ENCODE measurements at regions not wholly inside any gene's neighbourhood (a gene's known extent, or its start where the extent isn't known, plus 50 kb on each side); places are given as distances from the start of the nearest gene placed in this dataset.
"Not testable (repeated sequence)": the region's sequence is repeated elsewhere in the genome, so short reads cannot be mapped to it uniquely, and the experiment has no call there.

GRCh38 chr3:6396631-6397030, 464.3 kb upstream of the GRM7 start:
- H3K27ac ChIP-seq, result no peak overlapping the region
- no peaks in the 10 kb centered on the region for H3K9me2 ChIP-seq (ENCODE audit: insufficient read depth)
- H3K4me3 ChIP-seq, result no peak overlapping the region
- no peaks in the 10 kb centered on the region for H3K9me3 ChIP-seq (ENCODE audit: insufficient read depth, low read depth)
- H3K4me1 ChIP-seq (replicated peaks; ENCODE audit: insufficient read depth), result no peaks in the 10 kb centered on the region
- no peak for TF ChIP-seq CTCF (conservative IDR thresholded peaks at IDR 0.05)
- no peak for TF ChIP-seq EZH2 (IDR thresholded peaks at IDR 0.05; ENCODE audit: low read depth)
- H2AFZ ChIP-seq, result no peak overlapping the region
- no TSS peak for BruUV-seq (replicated peaks)
- peaks cover 10% of the 10 kb centered on the region for H3K27me3 ChIP-seq (ENCODE audit: insufficient read depth, low read depth)
- intact Hi-C loops (cut with micrococcal nuclease; ENCODE audit: unreplicated experiment), result no loop called here
- H4K20me1 ChIP-seq (ENCODE audit: insufficient read depth), result no peaks in the 10 kb centered on the region
- ChIA-PET POLR2A (ENCODE audit: unreplicated experiment) (no interaction called here), CTCF (no interaction called here)
- no peaks in the 10 kb centered on the region for H3K79me2 ChIP-seq (ENCODE audit: low read depth)
- no peaks in the 10 kb centered on the region for H3K36me3 ChIP-seq (ENCODE audit: low read depth)
- DNase-seq, result no peak
- H3F3A ChIP-seq (ENCODE audit: insufficient read depth, low read depth), result no peaks in the 10 kb centered on the region
- H3K4me2 ChIP-seq, result no peak overlapping the region

- H3K36me3 ChIP-seq (ENCODE audit: low read depth); H3K4me2 ChIP-seq; H3K27me3 ChIP-seq (ENCODE audit: insufficient read depth, low read depth); H3K4me3 ChIP-seq; CTCF ChIA-PET; H3K9me2 ChIP-seq (ENCODE audit: insufficient read depth); H3K9me3 ChIP-seq (ENCODE audit: insufficient read depth, low read depth); POLR2A ChIA-PET (ENCODE audit: unreplicated experiment); H4K20me1 ChIP-seq (ENCODE audit: insufficient read depth); H2AFZ ChIP-seq; H3K4me1 ChIP-seq (replicated peaks; ENCODE audit: insufficient read depth); H3K27ac ChIP-seq; H3K79me2 ChIP-seq (ENCODE audit: low read depth); H3F3A ChIP-seq (ENCODE audit: insufficient read depth, low read depth); BruUV-seq (replicated peaks); DNase-seq: not testable (repeated sequence)
- intact Hi-C loops (cut with micrococcal nuclease; ENCODE audit: unreplicated experiment), result loop anchor here (5.0 kb wide), 1 partner anchor 310 kb away; no protein-coding TSS in a partner anchor
Measured at GRCh38 chr3:6402666-6403065, 458.2 kb upstream of the GRM7 start.

- not testable (repeated sequence) for H3K36me3 ChIP-seq (ENCODE audit: low read depth)
Measured at GRCh38 chr3:6406923-6407322, 454.0 kb upstream of the GRM7 start.

GRCh38 chr3:6416049-6416661, 444.8 kb upstream of the GRM7 start:
- no peaks in the 10 kb centered on the region for H3K79me2 ChIP-seq (ENCODE audit: low read depth)
- H3F3A ChIP-seq (ENCODE audit: insufficient read depth, low read depth), result no peaks in the 10 kb centered on the region
- ChIA-PET CTCF (no interaction called here), POLR2A (ENCODE audit: unreplicated experiment) (no interaction called here)
- H3K9me3 ChIP-seq (ENCODE audit: insufficient read depth, low read depth), result no peaks in the 10 kb centered on the region
- no peaks in the 10 kb centered on the region for H3K27me3 ChIP-seq (ENCODE audit: insufficient read depth, low read depth)
- intact Hi-C loops (cut with micrococcal nuclease; ENCODE audit: unreplicated experiment), result no loop called here
- H3K4me3 ChIP-seq, result no peak overlapping the region
- TF ChIP-seq EZH2 (IDR thresholded peaks at IDR 0.05; ENCODE audit: low read depth), result no peak
- no peak for TF ChIP-seq CTCF (conservative IDR thresholded peaks at IDR 0.05)
- H3K27ac ChIP-seq, result no peak overlapping the region
- H3K4me1 ChIP-seq (replicated peaks; ENCODE audit: insufficient read depth), result no peaks in the 10 kb centered on the region
- BruUV-seq (replicated peaks), result no TSS peak
- H3K4me2 ChIP-seq, result no peak overlapping the region
- no peaks in the 10 kb centered on the region for H3K36me3 ChIP-seq (ENCODE audit: low read depth)
- no peaks in the 10 kb centered on the region; the same call in 1 of the 2 replicates for H3K9me2 ChIP-seq (ENCODE audit: insufficient read depth)
- peaks cover 3% of the 10 kb centered on the region; the same call in 1 of the 2 replicates for H4K20me1 ChIP-seq (ENCODE audit: insufficient read depth)
- DNase-seq, result no peak
- no peak overlapping the region for H2AFZ ChIP-seq

More at GRCh38 chr3:6406923-6407322, 454.0 kb upstream of the GRM7 start:
- H3K27me3 ChIP-seq (ENCODE audit: insufficient read depth, low read depth); POLR2A ChIA-PET (ENCODE audit: unreplicated experiment); intact Hi-C loops (cut with micrococcal nuclease; ENCODE audit: unreplicated experiment); H3K4me1 ChIP-seq (replicated peaks; ENCODE audit: insufficient read depth); CTCF ChIA-PET; DNase-seq; BruUV-seq (replicated peaks); H3K27ac ChIP-seq; H3K79me2 ChIP-seq (ENCODE audit: low read depth); H3K9me3 ChIP-seq (ENCODE audit: insufficient read depth, low read depth); H3K9me2 ChIP-seq (ENCODE audit: insufficient read depth); H3F3A ChIP-seq (ENCODE audit: insufficient read depth, low read depth); H4K20me1 ChIP-seq (ENCODE audit: insufficient read depth); H3K4me3 ChIP-seq; H2AFZ ChIP-seq; H3K4me2 ChIP-seq: not testable (repeated sequence)
